NT2/D1 (cell line): ENCODE measurements at regions not wholly inside any gene's neighbourhood (a gene's known extent, or its start where the extent isn't known, plus 50 kb on each side); places are given as distances from the start of the nearest gene placed in this dataset.

ENCODE experiments used
- DNase-seq: peaks from one replicate; pipeline ENCODE4 v3.0.0-alpha.2; 2011; ENCODE audit warnings: low read depth, low spot score
- H3K27me3 ChIP-seq: 2 replicates; pipeline ENCODE4 v1.6.0; 2011; ENCODE audit warnings: mild to moderate bottlenecking; ENCODE audit not compliant: insufficient read length, insufficient read depth
- H3K36me3 ChIP-seq: 2 replicates; pipeline ENCODE4 v1.6.1; 2011; ENCODE audit warnings: mild to moderate bottlenecking, low read length, mixed read lengths; ENCODE audit not compliant: insufficient read depth, insufficient read length
- H3K4me1 ChIP-seq: 2 replicates; pipeline ENCODE4 v1.5.1; 2011; ENCODE audit not compliant: insufficient read depth, insufficient read length
- H3K4me3 ChIP-seq: 2 replicates; pipeline ENCODE4 v1.5.1; 2011; ENCODE audit warnings: low read depth; ENCODE audit not compliant: insufficient read length
- H3K9ac ChIP-seq: 2 replicates; pipeline ENCODE4 v1.6.0; 2011; ENCODE audit warnings: low read depth; ENCODE audit not compliant: insufficient read length
- H3K9me3 ChIP-seq: 2 replicates; pipeline ENCODE4 v1.5.1; 2011; ENCODE audit warnings: mild to moderate bottlenecking, low read length; ENCODE audit not compliant: insufficient read depth
- SUZ12 ChIP-seq: IDR thresholded peaks from 2 replicates; pipeline ENCODE4 v1.6.1; 2011; ENCODE audit not compliant: insufficient read length, insufficient read depth; ENCODE audit errors: extremely low read depth
- YY1 ChIP-seq: IDR thresholded peaks from 2 replicates; pipeline ENCODE4 v1.6.1; 2011; ENCODE audit not compliant: insufficient read length, insufficient read depth
- ZNF274 ChIP-seq: IDR thresholded peaks from 2 replicates; pipeline ENCODE4 v1.6.1; 2011; ENCODE audit warnings: mild to moderate bottlenecking, low read depth, low read length

DNA sequence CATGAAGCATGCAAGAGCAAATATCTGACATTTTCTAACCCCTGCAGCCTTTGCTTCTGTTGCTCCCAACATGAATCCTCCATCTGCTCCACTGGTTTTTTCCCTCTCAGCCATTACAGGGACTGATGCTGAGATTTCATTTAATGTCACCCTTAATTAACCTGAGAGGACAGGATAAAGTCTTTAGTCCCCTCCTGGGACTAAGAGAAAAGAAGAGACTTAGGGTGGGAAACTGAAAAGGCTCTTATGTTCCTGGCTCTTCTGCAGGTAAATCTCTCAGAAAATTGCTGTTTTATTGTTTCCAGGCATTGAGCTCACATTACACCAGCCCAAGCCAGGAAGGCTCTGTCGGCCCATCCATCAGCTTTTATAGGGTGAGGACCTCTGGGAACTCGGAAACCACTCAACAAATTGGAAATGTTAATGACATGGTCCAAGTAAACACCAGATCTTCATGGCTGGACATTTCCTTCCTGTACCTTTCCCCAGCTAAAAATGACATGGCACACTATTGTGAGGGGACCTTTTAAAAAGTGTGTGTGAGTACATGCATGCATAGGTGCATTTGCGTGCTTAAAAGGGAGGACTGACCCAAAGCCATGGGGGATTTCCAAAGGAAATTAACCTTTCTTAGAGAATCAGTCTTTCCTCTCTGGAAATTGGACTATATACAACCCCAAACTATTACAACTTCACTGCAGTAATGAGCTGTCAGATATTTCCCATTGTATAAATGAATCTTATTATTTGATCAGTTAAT is 408.1 kb upstream of the TMTC1 start:
- TF ChIP-seq YY1 = no peak
- TF ChIP-seq ZNF274 = no peak
- TF ChIP-seq SUZ12 = no peak
- Histone ChIP-seq H3K36me3 (no peaks in the 10 kb centered on the region), H3K9me3 (no peaks in the 10 kb centered on the region), H3K4me1 (no peaks in the 10 kb centered on the region), H3K9ac (no peak overlapping the region), H3K4me3 (no peak overlapping the region), H3K27me3 (no peaks in the 10 kb centered on the region)
- no peak for DNase-seq

GRCh38 chr12:30188602-30189326 is 405.0 kb upstream of the TMTC1 start:
- TF ChIP-seq ZNF274 (no peak), YY1 (no peak), SUZ12 (no peak)
- H3K9me3 ChIP-seq = no peaks in the 10 kb centered on the region
- no peaks in the 10 kb centered on the region for H3K27me3 ChIP-seq
- no peak overlapping the region for H3K9ac ChIP-seq
- H3K36me3 ChIP-seq = no peaks in the 10 kb centered on the region
- DNase-seq = no peak
- no peak overlapping the region for H3K4me3 ChIP-seq
- no peaks in the 10 kb centered on the region for H3K4me1 ChIP-seq

DNA sequence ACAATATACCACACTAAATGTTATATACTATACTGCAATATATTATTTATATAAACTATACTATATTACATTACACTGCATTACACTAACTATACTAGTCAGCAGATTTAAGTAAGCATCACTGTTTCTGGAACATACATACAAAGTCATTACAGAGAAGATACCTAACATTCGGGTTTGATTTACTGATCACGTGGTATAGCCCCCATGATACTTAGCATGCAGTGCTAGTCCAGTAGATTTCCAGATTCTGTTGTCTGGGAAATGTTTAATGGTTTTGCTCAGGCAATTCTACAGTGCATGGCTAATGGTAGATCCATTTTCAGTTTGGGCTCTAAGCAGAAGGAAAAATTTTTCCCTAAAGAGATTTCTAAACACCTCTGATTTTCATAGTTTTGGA is 403.7 kb upstream of the TMTC1 start:
- Histone ChIP-seq H3K4me3 (no peak overlapping the region), H3K9ac (no peak overlapping the region), H3K9me3 (no peaks in the 10 kb centered on the region), H3K27me3 (no peaks in the 10 kb centered on the region), H3K4me1 (no peaks in the 10 kb centered on the region), H3K36me3 (no peaks in the 10 kb centered on the region)
- TF ChIP-seq YY1 (no peak), SUZ12 (no peak)
- no peak for DNase-seq

GRCh38 chr12:30181334-30181733 is 397.6 kb upstream of the TMTC1 start:
- Histone ChIP-seq H3K9me3 (no peaks in the 10 kb centered on the region), H3K9ac (no peak overlapping the region), H3K4me1 (no peaks in the 10 kb centered on the region), H3K4me3 (no peak overlapping the region), H3K27me3 (no peaks in the 10 kb centered on the region), H3K36me3 (no peaks in the 10 kb centered on the region)
- no peak for DNase-seq
- no peak for TF ChIP-seq SUZ12
- no peak for TF ChIP-seq YY1
- no peak for TF ChIP-seq ZNF274

DNA sequence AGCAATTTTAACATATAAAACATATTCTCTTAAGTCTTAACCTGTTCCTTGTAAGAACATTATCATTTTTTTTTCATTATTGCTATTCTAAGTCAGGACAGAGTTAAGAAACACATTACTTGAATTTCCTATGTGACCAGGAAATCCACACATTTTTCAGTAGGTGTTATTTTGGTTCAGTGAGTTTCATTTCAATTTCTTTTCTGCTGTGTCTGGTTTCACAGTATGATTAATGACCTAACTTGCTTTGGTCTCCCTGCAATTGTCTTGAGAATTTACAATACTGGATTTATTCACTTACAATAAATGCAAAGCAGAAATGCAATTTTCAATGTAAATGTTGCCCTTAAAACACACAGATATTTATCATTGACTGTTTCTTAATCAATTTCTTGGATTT is 396.9 kb upstream of the TMTC1 start:
- H3K9me3 ChIP-seq = no peaks in the 10 kb centered on the region
- no peak overlapping the region for H3K9ac ChIP-seq
- TF ChIP-seq SUZ12 (no peak), YY1 (no peak), ZNF274 (no peak)
- DNase-seq = no peak
- H3K4me1 ChIP-seq = no peaks in the 10 kb centered on the region
- no peaks in the 10 kb centered on the region for H3K27me3 ChIP-seq
- no peak overlapping the region for H3K4me3 ChIP-seq
- no peaks in the 10 kb centered on the region for H3K36me3 ChIP-seq

DNA sequence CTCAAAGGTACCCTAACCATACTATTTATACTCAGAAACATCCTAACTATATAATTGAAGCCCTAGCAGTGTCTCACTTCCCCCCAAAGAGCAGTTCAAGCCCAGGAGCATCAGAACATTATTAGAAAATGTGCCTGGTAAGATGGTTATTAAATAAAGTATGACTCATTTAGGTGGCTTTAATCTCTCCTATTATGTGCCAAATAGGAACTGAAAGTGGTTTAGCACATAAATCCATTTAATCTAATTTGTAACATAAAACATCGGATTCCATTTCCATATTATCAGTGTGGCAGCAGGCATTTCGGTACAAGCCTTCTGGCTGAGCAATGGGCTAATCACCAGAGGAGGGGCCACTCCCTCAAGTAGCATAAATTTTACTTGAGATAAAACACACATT is 395.2 kb upstream of the TMTC1 start:
- H3K36me3 ChIP-seq = no peaks in the 10 kb centered on the region
- TF ChIP-seq ZNF274 (no peak), SUZ12 (no peak), YY1 (no peak)
- H3K27me3 ChIP-seq = no peaks in the 10 kb centered on the region
- no peak overlapping the region for H3K9ac ChIP-seq
- H3K4me1 ChIP-seq = no peaks in the 10 kb centered on the region
- H3K4me3 ChIP-seq = no peak overlapping the region
- no peak for DNase-seq
- H3K9me3 ChIP-seq = no peaks in the 10 kb centered on the region

DNA sequence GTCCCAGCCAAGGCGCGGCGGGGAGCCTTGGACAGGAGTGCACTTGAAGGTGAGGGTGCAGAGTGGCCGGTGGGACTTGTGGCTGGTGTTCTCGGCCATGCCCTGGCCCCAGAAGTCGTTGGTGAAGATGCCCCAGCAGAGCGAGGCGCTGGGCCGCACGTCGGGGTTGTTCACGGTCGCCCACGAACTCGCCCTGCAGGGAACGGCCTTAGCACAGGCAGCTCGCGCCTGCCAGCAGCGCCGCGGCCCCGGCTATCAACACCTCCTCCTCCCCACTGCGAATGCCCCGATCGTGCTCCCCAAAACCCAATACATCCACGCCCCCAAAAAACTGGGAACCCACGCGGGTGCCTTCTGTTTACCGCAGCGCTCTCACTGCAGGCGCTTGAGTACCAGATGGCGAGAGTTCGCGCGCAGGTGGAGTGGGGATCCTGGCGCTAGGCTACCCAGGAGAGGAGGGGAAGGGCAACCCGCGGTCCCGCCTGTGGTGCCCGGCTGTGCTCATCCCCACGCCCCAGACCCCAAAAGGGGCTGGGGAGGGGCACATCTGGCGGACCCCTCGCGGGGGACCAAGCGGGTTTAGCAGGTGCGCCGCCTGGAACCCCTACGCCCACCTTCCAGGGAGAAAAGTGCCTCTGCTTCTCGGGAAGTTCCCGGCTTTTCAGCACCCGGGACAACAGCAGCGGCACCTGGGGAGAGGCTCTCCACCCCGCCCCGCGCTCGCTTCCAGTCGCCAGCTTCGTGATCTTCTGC is 386.3 kb upstream of the TMTC1 start:
- H3K4me1 ChIP-seq = no peaks in the 10 kb centered on the region
- no peaks in the 10 kb centered on the region for H3K9me3 ChIP-seq
- peak; percentile 13 for DNase-seq
- H3K9ac ChIP-seq = no peak overlapping the region
- H3K27me3 ChIP-seq = peaks cover 22% of the 10 kb centered on the region
- no peak overlapping the region for H3K4me3 ChIP-seq
- TF ChIP-seq SUZ12 (peak; percentile 49), ZNF274 (no peak)
- H3K36me3 ChIP-seq = no peaks in the 10 kb centered on the region
